ENCODE measurements at regions not wholly inside any gene's neighbourhood (a gene's known extent, or its start where the extent isn't known, plus 50 kb on each side); places are given as distances from the start of the nearest gene placed in this dataset.

DNA sequence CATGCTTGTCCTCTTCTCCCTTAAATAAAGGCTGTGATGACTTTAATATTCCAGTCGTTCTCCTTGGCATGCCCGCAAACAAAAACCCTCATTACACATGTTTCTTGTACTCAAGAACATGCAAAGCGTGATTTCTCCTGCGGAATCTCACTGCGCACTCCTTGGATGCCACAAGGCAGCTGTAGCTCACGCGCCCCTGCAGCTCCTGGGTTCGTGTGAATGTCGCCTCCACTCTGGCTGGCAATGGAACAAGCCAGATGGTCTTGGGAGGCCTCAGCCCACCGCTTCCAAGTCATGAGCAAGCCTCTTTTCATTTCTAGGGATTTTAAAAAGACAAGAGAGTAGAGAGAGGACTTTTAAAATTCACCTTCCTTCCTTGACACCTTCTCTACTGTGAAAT lies 403.8 kb downstream of the PCNX1 start:
- TF ChIP-seq, protein P1, sequence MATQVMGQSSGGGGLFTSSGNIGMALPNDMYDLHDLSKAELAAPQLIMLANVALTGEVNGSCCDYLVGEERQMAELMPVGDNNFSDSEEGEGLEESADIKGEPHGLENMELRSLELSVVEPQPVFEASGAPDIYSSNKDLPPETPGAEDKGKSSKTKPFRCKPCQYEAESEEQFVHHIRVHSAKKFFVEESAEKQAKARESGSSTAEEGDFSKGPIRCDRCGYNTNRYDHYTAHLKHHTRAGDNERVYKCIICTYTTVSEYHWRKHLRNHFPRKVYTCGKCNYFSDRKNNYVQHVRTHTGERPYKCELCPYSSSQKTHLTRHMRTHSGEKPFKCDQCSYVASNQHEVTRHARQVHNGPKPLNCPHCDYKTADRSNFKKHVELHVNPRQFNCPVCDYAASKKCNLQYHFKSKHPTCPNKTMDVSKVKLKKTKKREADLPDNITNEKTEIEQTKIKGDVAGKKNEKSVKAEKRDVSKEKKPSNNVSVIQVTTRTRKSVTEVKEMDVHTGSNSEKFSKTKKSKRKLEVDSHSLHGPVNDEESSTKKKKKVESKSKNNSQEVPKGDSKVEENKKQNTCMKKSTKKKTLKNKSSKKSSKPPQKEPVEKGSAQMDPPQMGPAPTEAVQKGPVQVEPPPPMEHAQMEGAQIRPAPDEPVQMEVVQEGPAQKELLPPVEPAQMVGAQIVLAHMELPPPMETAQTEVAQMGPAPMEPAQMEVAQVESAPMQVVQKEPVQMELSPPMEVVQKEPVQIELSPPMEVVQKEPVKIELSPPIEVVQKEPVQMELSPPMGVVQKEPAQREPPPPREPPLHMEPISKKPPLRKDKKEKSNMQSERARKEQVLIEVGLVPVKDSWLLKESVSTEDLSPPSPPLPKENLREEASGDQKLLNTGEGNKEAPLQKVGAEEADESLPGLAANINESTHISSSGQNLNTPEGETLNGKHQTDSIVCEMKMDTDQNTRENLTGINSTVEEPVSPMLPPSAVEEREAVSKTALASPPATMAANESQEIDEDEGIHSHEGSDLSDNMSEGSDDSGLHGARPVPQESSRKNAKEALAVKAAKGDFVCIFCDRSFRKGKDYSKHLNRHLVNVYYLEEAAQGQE (IDR thresholded peaks at IDR 0.05; ENCODE audit: unreplicated experiment) = no peak
- TF ChIP-seq, protein P2, sequence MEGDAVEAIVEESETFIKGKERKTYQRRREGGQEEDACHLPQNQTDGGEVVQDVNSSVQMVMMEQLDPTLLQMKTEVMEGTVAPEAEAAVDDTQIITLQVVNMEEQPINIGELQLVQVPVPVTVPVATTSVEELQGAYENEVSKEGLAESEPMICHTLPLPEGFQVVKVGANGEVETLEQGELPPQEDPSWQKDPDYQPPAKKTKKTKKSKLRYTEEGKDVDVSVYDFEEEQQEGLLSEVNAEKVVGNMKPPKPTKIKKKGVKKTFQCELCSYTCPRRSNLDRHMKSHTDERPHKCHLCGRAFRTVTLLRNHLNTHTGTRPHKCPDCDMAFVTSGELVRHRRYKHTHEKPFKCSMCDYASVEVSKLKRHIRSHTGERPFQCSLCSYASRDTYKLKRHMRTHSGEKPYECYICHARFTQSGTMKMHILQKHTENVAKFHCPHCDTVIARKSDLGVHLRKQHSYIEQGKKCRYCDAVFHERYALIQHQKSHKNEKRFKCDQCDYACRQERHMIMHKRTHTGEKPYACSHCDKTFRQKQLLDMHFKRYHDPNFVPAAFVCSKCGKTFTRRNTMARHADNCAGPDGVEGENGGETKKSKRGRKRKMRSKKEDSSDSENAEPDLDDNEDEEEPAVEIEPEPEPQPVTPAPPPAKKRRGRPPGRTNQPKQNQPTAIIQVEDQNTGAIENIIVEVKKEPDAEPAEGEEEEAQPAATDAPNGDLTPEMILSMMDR (conservative IDR thresholded peaks at IDR 0.05; ENCODE audit: low read depth in 2 of 2) = no peak
- TF ChIP-seq EZH2 (IDR thresholded peaks at IDR 0.05; ENCODE audit: low read depth, unreplicated experiment) = no peak
- TF ChIP-seq, protein P3, sequence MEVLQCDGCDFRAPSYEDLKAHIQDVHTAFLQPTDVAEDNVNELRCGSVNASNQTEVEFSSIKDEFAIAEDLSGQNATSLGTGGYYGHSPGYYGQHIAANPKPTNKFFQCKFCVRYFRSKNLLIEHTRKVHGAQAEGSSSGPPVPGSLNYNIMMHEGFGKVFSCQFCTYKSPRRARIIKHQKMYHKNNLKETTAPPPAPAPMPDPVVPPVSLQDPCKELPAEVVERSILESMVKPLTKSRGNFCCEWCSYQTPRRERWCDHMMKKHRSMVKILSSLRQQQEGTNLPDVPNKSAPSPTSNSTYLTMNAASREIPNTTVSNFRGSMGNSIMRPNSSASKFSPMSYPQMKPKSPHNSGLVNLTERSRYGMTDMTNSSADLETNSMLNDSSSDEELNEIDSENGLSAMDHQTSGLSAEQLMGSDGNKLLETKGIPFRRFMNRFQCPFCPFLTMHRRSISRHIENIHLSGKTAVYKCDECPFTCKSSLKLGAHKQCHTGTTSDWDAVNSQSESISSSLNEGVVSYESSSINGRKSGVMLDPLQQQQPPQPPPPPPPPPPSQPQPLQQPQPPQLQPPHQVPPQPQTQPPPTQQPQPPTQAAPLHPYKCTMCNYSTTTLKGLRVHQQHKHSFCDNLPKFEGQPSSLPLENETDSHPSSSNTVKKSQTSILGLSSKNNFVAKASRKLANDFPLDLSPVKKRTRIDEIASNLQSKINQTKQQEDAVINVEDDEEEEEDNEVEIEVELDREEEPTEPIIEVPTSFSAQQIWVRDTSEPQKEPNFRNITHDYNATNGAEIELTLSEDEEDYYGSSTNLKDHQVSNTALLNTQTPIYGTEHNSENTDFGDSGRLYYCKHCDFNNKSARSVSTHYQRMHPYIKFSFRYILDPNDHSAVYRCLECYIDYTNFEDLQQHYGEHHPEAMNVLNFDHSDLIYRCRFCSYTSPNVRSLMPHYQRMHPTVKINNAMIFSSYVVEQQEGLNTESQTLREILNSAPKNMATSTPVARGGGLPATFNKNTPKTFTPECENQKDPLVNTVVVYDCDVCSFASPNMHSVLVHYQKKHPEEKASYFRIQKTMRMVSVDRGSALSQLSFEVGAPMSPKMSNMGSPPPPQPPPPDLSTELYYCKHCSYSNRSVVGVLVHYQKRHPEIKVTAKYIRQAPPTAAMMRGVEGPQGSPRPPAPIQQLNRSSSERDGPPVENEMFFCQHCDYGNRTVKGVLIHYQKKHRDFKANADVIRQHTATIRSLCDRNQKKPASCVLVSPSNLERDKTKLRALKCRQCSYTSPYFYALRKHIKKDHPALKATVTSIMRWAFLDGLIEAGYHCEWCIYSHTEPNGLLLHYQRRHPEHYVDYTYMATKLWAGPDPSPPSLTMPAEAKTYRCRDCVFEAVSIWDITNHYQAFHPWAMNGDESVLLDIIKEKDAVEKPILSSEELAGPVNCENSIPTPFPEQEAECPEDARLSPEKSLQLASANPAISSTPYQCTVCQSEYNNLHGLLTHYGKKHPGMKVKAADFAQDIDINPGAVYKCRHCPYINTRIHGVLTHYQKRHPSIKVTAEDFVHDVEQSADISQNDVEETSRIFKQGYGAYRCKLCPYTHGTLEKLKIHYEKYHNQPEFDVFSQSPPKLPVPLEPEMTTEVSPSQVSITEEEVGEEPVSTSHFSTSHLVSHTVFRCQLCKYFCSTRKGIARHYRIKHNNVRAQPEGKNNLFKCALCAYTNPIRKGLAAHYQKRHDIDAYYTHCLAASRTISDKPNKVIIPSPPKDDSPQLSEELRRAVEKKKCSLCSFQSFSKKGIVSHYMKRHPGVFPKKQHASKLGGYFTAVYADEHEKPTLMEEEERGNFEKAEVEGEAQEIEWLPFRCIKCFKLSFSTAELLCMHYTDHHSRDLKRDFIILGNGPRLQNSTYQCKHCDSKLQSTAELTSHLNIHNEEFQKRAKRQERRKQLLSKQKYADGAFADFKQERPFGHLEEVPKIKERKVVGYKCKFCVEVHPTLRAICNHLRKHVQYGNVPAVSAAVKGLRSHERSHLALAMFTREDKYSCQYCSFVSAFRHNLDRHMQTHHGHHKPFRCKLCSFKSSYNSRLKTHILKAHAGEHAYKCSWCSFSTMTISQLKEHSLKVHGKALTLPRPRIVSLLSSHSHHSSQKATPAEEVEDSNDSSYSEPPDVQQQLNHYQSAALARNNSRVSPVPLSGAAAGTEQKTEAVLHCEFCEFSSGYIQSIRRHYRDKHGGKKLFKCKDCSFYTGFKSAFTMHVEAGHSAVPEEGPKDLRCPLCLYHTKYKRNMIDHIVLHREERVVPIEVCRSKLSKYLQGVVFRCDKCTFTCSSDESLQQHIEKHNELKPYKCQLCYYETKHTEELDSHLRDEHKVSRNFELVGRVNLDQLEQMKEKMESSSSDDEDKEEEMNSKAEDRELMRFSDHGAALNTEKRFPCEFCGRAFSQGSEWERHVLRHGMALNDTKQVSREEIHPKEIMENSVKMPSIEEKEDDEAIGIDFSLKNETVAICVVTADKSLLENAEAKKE (CRISPR knock-in tag; IDR thresholded peaks at IDR 0.05) = no peak
- no peak for TF ChIP-seq POLR2AphosphoS5 (IDR thresholded peaks at IDR 0.05; ENCODE audit: low read depth)
- TF ChIP-seq, protein P4, sequence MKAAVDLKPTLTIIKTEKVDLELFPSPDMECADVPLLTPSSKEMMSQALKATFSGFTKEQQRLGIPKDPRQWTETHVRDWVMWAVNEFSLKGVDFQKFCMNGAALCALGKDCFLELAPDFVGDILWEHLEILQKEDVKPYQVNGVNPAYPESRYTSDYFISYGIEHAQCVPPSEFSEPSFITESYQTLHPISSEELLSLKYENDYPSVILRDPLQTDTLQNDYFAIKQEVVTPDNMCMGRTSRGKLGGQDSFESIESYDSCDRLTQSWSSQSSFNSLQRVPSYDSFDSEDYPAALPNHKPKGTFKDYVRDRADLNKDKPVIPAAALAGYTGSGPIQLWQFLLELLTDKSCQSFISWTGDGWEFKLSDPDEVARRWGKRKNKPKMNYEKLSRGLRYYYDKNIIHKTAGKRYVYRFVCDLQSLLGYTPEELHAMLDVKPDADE (IDR thresholded peaks at IDR 0.05) = no peak
- no peak for TF ChIP-seq CREB1 (CRISPR knock-in tag; IDR thresholded peaks at IDR 0.05; ENCODE audit: low read depth)
- TF ChIP-seq EZH2phosphoT487 (IDR thresholded peaks at IDR 0.05; ENCODE audit: unreplicated experiment) = no peak
- TF ChIP-seq NANOG (IDR thresholded peaks at IDR 0.05; ENCODE audit: borderline replicate concordance) = no peak
- TF ChIP-seq ZNF114 (CRISPR knock-in tag; IDR thresholded peaks at IDR 0.05) = no peak
- no peak for TF ChIP-seq STAT1 (IDR thresholded peaks at IDR 0.05; ENCODE audit: unreplicated experiment)
- no peak for TF ChIP-seq JUNB (IDR thresholded peaks at IDR 0.05; ENCODE audit: unreplicated experiment)
- TF ChIP-seq ZNF331 (CRISPR knock-in tag; IDR thresholded peaks at IDR 0.05; ENCODE audit: low read depth) = no peak

Data from GM23338 (cell line).